CD4-positive, alpha-beta T cell treated with Interleukin-17A for 4 hours (primary cell): ENCODE measurements at regions not wholly inside any gene's neighbourhood (a gene's known extent, or its start where the extent isn't known, plus 50 kb on each side); places are given as distances from the start of the nearest gene placed in this dataset.

ENCODE experiments used
- DNase-seq: peaks from one replicate; pipeline ENCODE4 v3.0.0-alpha.2; 2020; ENCODE audit warnings: mixed read lengths

DNA sequence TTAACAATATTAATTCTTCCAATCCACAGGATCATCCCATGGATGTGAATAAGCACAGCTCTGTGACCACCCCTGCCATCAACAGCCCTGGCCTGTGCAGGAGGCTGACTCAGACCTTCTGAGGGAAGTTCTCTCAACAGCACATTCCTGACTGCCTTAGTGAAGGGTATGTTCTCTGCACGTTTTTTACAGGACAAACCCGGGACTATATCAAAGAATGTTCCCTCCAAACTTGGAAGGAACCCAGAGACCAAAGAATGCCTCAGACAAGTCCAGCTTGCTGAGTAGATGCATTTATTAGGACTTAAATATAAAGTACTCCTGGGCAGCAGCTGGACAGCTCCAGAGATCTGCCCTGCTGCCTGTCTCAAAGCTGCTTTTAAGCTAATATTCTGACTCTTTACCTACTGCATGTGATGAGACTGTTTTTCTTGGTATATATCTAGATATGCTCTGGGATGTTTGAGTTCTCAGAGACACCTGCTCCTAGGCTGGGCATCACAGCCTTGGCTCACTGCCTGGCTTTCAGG is 1127.8 kb upstream of the PRKX start:
- no peak for DNase-seq

DNA sequence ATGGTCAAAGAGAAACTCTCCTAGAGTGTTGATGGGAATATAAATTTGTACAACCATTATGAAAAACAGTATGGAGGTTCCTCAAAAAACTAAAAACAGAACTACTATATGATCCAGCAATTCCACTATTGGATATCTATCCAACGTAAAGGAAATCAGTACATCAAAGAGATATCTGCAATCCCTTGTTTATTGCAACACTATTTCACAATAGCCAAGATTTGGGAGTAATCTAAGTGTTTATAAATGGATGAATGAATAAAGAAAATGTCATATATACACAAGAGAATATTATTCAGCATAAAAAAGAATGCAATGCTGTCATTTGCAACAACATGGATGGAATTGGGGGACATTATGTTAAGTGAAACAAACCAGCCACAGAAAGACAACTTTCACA is 1118.1 kb upstream of the PRKX start:
- DNase-seq: no peak

DNA sequence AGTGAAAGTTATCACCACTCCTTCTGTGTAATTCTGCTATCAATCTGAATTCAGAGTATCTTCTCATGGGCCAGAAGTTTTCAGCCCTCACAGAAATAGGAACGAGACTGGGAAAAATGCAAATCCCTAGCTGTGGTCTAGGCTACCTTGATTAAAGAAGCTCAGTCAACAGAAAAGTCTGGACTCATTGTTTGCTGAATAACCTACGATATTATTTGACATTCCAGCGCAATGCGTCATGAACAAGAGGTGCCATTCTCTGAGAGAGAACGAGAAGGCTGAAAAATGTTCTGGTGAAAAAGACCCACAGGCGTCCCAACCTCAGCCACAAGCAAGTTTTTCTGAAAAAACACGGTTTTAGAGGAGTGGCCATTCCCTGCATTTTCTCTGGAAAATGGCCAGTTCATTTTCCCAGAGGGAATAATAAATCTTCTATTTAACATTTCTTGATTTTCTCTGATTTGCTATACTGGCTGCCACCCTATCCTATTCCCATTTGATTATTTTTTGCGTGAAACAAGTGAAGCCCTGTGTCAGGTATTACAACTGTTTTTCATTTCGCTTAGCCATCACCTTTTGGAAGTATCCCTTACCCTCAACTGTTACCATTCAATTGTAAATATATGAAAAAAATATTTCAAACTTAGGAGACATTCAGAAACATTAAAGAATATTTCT is 1117.6 kb upstream of the PRKX start:
- DNase-seq: no peak

DNA sequence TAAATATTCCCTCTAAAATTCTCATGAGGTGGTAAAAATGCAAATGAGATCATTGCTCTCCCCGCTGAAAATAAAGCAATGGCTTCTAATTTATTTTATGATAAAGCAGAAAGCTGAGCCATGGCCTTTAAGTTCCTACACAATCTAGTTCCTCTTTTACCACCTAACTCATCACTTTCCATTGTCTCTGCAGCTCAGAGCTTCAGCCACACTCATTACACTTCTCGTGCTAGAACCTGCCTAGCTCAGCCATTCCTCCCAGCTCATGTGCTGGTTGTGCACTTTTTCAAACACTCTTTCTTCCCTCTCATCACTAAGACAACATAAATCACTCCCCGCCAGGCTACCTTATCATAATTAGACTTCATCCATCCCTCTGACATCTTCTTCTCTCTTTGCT is 1112.1 kb upstream of the PRKX start:
- DNase-seq: no peak

DNA sequence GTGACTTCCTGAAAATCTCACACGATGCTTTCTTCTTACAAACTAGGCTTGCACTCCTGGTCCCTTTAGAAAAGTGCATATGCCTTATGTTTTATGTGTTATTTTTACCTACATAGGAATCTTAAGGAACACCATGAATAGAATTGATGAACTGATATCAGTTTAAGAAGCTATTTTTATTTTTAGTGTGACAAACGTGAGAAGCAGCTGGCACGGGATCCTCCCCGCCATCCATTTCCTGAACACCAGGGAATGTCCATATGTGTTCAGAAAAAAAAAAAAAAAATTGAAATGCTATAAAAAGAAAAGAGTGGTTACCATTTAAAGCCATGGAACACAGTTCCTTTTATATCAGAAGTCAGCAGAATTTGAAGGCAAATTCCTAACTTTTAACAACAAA is 1096.1 kb upstream of the PRKX start:
- DNase-seq: no peak

DNA sequence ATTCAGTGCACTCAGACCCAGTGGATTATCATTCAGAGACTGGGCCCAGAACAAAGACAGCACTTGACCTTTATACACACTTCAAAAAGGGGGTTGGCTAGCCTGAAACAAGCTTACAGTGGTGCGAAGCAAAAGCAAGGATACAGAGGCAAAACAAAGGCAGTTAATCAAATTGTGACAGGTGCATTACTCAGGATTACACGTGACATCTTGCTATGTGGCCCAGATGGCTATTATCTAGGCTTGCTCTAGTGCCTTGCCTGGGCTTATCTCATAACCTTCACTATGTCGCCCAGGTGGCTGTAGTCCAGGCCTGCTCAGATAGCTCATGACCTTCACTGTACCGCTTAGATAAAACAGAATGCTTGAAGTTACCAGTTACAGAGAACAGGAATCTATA is 1092.1 kb upstream of the PRKX start:
- no peak for DNase-seq

DNA sequence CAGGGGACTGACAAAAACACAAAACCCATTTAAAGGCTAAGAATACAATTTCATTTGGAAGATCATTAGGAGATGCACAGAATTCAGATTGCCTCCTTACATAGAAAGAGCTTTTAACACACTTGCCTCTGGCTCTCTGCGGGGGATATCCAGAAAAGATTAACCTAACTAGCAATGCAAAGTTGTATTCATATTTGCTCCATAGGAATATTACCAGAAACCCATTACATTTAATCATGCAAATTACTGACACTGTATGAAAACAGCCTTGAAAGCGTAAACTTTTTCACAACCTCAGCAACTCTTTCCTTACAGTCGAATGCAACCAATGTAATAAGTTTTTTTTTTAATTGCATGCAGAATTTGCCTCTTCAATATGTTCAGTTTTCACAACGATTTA is 1087.3 kb upstream of the PRKX start:
- no peak for DNase-seq

DNA sequence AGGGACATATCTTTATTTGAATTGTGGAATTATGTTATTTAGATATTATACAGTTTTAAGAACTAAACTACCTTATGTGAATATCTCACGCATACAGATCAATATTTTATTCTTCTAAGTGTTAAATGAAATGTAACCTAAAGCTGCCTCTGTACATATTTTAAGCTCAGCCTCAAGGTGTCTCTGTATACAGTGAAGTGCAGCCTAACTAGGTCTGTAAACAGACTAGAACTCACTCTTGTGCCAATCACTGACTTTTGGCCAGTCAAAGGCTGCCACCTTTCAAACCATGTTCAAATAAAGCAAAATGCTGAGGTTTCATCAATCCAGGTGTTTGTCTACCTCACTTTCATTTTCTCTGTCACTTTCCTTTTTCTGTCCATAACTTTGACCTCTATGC is 1074.5 kb upstream of the PRKX start:
- no peak for DNase-seq

DNA sequence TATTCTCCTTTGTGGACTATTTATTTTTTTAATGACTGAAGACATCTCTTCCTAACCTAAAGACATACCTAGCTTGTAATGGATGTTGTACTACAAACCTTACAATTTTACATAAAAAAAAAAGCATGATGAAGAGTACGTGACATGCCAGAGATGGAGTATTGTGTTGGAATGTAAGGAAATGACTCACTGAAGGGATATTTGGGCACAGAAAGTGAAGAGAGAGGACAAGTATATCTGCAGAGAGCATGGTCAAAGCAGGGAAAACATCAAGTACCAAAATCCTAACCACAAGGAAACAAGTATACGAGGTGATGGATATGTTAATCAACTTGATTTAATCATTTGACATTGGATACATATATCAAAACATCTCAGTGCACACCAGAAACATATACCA is 1051.4 kb upstream of the PRKX start:
- DNase-seq: no peak

DNA sequence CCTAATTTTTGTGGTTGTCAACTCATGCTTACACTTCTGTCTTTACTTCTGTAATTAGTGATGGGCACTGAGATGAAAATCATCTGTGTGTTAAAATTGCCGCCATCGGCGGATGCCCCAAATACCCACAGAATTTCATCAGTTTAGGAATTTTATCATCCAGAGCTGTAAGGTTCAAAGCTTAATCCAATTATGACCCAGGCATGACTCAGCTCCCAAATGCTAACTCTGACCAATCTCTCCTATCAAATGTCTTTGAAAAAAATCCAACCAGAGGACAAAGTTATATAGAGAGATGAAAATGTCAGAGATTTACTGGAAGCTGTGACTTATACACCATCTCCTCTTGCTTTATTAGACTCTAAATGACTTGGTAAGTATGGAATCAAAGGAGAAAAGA is 1048.7 kb upstream of the PRKX start:
- DNase-seq: no peak

DNA sequence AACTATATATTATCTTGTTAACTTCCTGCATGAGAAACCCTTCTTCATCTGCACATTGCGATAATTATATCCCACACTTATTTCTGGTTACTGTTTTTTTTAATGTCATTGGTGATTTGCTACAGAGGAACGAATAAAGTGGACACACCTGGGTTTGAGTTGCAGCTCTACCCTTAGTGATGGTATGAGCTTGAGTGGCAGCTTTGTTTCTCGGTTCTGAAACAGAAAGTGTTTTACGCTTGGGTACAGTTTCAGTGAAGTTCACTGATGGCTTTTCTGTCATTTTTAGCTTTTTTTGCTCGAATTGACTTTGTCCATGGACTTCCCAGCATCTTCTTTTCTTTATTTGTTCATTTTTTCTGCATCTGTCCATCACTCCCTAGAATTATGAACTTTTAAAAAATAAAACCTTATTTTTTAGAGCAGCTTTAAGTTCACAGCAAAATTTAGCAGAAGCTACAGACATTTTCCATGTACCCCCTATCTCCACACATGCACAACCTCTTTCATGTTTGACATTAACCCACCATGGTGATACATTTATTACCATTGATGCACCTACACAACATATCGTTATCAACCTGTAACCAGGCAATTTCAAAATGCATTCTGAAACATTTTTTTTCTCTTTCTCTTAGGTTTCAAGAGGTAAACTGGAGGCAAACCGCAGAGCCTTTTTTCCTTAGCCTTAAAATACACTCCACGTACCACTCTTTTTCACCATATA is 1041.6 kb upstream of the PRKX start:
- no peak for DNase-seq

DNA sequence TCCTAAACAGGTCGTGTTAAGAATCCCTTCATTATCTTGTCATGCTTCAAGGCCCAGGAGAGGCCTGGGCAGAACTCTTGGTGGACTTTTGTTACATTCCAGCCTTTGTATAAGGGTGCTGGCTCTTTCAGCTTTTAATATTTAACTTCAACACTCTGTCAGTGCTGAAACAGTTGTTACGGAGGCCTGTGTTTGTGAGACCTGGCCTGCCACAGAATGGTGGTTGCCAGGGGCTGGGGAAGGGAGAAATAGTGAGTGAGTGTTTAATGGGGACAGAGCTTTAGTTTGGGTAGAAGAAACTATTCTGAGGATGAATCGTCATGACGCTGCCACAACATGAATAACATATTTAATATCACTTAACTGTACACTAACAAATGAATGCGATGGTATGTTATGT is 1027.6 kb upstream of the PRKX start:
- DNase-seq: no peak

DNA sequence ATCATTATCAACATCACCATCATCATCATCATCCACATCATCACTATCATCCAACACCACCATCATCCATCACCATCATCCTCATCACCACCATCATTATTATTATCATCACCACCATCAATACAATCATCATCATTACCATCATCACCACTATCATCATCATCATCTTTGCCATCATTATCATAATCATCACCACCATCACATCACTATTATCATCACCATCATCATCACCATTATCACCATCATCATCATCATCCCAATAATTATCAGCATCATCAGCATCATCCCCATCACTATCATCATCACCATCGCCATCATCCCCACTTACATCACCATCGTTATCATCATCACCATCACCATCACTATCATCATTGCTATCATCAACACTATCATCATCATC is 1021.9 kb upstream of the PRKX start:
- DNase-seq: no peak

DNA sequence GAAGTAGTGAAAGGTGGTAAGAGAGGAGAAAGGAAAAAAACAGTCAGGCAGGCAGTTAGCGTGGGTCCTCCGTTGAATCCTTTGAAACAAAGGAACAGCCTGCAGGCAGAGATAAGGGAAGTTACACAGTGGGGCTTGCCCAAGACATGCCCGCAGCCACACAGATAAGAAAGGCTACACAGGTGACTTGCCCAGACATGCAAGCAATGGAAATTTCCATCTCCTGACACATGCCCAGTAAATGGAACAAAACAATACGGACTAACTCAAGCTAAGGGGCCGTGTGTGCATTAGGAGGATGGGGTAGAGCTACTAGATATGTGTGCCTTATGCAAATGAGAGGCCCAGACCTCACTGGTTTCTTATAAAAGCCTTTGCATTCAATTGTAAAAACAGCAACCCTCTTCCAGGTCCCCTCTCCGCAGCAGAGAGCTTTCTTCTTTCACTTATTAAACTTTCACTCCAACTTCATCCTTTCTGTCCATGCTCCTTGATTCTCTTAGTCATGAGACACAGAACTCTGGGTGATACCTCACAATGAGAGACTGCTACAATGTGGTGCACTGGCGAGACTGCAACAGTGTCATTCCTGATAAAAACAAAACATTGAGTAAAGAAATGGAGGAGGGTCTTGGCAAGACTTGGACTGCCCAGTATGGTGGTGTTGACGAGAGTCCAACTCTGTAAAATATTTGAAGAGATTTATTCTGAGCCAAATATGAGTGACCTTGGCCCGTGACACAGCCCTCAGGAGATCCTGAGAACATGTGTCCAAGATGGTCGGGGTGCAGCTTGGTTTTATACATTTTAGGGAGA is 997.4 kb upstream of the PRKX start:
- no peak for DNase-seq

DNA sequence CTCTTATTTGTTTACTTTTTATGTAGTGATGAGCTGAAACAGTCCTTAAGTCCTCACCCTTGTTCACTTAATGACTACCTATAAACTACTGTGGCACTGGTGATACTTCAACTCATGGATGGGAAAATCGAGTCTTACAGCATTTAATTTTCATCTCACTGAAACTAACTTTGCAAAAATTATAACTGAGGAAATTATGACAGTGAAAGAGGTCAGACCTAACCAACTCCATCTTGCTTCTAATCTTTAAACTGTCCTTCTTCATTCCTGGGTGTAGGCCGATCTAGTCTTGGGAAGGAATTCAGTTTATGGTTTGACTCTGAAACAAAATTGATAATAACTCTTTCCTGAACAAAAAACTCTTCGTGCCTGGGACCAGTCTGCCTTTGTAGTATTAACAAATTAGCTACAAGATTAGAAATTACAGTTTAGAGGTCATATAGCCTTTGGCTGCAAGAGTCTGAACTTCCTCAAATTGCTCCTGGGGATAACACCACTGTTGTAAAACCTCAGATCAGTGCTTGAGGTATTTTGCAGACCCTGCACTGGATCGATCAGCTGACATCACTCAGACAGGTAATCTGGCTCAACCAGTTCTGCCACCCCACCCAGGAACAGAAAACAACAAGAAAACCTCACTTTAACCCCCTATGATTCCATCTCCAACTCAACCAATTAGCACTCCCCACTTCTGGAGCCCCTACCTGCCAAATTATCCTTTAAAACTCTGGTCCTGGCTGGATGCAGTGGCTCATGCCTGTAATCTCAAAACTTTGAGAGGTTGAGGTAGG is 995.7 kb upstream of the PRKX start:
- DNase-seq: no peak

DNA sequence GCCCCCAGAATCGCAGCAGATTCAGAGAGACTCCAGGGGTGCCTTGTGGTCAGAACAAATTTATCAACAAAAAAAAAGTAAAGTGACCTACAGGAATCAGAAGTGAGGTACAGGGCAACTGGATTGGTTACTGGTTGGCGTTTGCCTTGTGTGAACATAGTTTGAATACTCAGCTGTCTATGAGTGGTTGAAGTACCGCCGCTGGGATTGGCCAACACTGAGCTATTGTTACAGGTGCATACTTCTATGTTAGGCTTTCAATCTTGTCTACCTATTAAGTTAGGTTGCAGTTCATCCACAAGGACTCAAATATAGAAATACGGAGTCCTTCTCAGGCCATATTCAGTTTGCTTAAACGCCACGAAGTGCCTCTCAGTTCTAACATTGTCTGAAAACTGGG is 993.5 kb upstream of the PRKX start:
- DNase-seq: no peak

DNA sequence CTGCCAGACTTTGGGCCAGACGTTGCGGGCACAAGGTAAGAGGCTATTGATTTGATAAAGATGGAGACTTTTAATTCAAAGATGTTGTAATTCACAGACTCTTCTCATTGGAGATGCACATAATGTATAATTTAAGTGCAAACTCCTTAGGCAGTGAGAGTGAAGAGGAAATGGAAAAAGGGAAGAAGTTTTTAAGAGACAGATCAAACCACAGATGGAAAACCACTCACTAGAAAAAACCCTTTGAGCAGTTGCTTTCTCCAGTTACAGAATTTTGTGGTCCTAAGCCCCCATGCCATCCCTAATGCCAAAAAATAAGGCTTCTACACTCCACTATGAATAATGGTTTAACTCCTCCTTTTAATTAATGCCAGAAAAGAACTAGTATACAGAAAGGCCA is 977.1 kb upstream of the PRKX start:
- DNase-seq: no peak

DNA sequence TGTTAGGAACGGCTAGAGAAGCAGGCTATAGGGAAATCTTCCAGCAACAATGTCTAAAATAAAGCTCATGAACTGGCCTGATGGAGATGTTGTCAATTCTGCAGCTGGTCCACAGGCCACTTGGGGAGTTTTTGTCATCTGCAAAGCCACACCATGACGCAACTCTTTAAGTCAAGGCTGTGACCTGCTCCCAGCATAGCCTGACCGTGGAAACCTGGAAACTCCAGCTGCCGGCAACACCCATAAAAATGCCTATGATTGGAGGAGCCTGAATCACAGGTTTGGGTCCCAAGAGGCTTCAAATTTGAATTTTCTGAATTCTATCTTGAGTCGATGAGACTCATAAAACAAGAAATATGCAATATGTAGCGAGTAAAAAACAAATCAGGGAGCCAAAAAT is 969.2 kb upstream of the PRKX start:
- DNase-seq: no peak

DNA sequence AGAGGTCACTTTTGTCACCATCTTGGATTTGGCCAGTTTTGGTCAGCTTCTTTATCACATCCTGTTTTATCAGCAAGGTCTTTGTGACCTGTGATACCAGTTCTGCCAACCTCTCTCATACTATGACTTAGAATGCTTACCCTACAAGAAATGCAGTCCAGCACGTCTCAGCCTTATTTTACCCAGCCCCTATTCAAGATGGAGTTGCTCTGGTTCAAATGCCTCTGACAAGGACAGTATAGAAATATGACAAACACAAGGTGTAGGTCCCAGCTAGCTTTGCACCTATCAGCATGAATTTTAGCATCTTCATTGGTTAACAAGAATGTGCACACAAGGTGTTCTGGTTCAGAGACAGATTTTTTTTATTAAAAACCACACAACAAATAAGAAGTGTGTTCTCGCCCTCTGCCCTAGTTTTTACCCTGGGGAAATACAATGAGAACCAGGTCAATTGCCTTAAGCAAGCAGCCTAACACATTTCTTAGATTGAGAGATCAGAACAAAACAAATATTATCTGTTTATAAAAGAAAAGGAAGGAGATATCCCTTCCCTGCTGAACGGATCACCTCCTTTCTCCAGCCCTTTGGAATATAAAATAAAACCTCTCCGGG is 962.3 kb upstream of the PRKX start:
- no peak for DNase-seq

DNA sequence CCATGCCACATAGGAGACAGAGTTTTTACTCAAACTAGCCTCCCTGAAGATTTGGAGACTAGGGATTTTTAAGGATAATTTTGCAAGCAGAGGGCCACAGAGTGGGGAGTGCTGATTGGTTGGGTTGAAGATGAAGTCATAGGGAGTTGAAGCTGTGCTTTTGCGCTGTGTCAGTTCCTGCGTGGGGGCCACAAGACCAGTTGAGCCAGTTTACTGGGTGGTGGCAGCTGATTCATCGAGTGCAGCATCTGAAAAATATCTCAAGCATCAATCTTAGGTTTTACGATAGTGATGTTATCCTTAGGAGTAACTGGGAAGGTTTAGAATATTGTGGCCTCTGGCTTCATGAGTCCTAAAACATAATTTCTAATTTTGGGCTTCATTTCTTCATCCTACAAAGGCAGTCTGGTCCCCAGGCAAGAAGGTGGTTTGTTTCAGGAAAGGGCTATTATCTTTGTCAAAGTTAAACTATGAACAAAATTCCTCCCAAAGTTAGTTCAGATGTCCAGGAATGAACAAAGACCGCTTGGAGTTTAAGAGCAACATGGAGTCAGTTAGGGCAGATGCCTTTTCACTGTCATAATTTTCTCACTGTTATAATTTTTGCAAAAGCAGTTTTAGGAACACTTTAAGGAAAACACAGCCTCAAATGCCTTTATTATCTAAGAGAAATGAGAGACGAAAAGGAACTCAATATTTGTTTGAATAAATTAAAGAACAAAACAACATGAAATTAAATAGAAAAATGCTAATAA is 960.8 kb upstream of the PRKX start:
- no peak for DNase-seq

DNA sequence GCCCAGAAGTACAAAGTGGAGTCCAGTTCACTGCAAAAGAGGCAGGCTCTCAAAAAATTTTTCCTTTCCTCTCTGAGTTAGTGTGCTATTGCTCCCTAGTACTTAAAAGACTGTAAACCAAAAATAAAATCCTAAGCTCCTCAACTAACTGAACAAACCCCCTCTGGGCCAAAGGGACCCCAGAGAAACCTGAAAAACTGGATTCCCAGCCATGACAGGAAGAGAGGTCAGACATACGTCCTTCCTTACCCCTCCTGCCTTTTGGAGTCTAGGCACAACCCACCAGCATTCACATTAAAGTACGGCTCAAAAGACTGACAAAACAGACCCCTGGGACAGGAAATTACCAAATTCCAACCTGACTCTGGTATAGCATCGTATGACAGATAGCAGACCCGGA is 957.9 kb upstream of the PRKX start:
- no peak for DNase-seq

DNA sequence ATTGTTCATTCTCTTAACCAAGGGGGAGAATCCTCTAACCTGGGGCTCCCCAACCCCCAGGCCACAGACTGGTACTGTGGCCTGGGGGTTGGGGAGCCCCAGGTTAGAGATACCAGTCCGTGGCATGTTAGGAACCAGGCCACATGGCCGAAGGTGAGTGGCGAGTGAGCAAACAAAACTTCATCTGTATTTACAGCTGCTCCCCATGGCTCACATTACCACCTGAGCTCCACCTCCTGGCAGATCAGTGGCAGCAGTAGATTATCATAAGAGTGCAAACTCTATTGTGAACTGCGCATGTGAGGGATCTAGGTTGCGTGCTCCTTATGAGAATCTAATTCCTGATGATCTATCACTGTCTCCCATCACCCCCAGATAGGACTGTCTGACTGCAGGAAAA is 957.2 kb upstream of the PRKX start:
- no peak for DNase-seq
